Natural killer cell (primary cell): ENCODE measurements at regions not wholly inside any gene's neighbourhood (a gene's known extent, or its start where the extent isn't known, plus 50 kb on each side); places are given as distances from the start of the nearest gene placed in this dataset.

Source experiments
- ATAC-seq, 3 donors: fragments of 150-1000 bp in 2 of 3; fragments of 200-7000 bp in 1 of 3; cut with Tn5 transposase; 1 replicate in 1 of 3; 2 replicates in 2 of 3; pipeline ENCODE4 v1.10.0; 2021; ENCODE audit warnings: mild to moderate bottlenecking in 2 of 3, moderate library complexity in 2 of 3
- DNase-seq, 2 donors: peaks; one replicate each; pipeline versions ENCODE4 v3.0.0 to v3.0.0-alpha.2; 2013 to 2021; ENCODE audit warnings: mixed read lengths in 1 of 2
- H3K27ac ChIP-seq: one replicate; pipeline ENCODE4 v1.5.1; 2013; ENCODE audit warnings: mild to moderate bottlenecking, low read length
- H3K27me3 ChIP-seq: one replicate; pipeline ENCODE4 v1.6.1; 2013; ENCODE audit warnings: low read length; ENCODE audit not compliant: control insufficient read depth, insufficient read depth
- H3K36me3 ChIP-seq: one replicate; pipeline ENCODE4 v1.6.1; 2013; ENCODE audit warnings: low read length; ENCODE audit not compliant: control insufficient read depth, insufficient read depth
- H3K4me1 ChIP-seq: one replicate; pipeline ENCODE4 v1.6.1; 2013; ENCODE audit warnings: low read length; ENCODE audit not compliant: control insufficient read depth, insufficient read depth
- H3K4me3 ChIP-seq: one replicate; pipeline ENCODE4 v1.5.1; 2013; ENCODE audit warnings: low read length
- H3K9me3 ChIP-seq: one replicate; pipeline ENCODE4 v1.6.1; 2013; ENCODE audit warnings: low read length; ENCODE audit not compliant: control insufficient read depth, insufficient read depth
- H3K27ac Mint-ChIP-seq, 2 donors: one replicate each; pipeline ENCODE4 v1.8.0; 2022; ENCODE audit warnings: mild to moderate bottlenecking in 2 of 2, mixed read lengths in 2 of 2, moderate library complexity in 1 of 2
- H3K27me3 Mint-ChIP-seq, 2 donors: one replicate each; pipeline ENCODE4 v1.8.0; 2022; ENCODE audit warnings: low read depth in 2 of 2, mixed read lengths in 2 of 2
- H3K36me3 Mint-ChIP-seq: one replicate; pipeline ENCODE4 v1.8.0; 2022; ENCODE audit warnings: mixed read lengths
- H3K4me1 Mint-ChIP-seq, 2 donors: one replicate each; pipeline ENCODE4 v1.8.0; 2022; ENCODE audit warnings: mixed read lengths in 2 of 2
- H3K4me3 Mint-ChIP-seq: one replicate; pipeline ENCODE4 v1.8.0; 2022; ENCODE audit warnings: mild to moderate bottlenecking, moderate library complexity, mixed read lengths
- H3K9me3 Mint-ChIP-seq, 2 donors: one replicate each; pipeline ENCODE4 v1.8.0; 2022; ENCODE audit warnings: mixed read lengths in 2 of 2
- WGBS: methylation state at CpG from one replicate; pipeline ENCODE4 v1.1.7; 2013; ENCODE audit warnings: missing lambda C conversion rate; ENCODE audit not compliant: insufficient coverage; 5-methylcytosine and 5-hydroxymethylcytosine counted together
- intact Hi-C: fragments of 100-400 bp; cut with micrococcal nuclease; formaldehyde crosslinking; loops from one replicate; pipeline ENCODE4 v1.14.2; 2022
- TF ChIP-seq, protein P1 (sequence below): fragments of 200-600 bp; IDR thresholded peaks from one replicate; pipeline ENCODE4 v1.8.0; 2022; ENCODE audit warnings: antibody characterized with exemption

DNA sequence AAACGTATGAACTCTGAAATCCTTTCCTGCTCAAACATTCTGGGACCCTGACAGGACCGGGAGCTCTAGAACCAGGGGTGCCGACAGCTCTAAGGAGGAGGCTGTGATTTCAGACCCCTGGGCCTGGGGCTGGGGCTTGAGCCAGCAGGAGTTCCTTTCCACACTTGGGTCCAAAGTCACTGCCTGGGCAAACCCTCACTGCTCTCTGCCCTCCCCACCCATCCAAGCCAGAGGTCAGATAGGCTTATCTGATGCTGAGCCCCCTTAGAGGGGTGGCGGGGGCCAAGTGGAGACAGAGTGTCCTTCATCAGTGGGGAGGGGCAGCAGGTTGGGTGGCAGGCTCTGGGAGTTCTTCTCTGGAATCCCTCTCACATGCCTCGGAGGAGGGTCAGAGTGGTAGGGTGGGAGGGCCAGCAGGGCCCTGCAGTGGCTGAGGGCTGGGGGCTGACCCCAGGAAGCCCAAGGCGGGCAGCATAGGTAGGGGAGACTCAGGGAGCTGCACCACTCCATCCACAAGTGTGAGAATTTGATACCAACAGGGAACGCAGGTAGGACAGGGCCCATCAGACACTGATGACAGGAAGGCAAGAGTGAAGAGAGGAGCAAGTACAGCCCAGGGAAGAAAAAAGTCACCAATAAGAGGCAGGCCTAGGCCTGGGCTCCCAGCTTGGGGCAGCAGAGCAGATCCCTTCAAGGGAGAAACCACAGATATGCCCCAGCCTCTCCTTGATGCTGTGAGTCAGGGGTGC is 121.0 kb downstream of the MRPL14 start:
- DNase-seq (no peak), ATAC-seq (no peak)
- 86% methylated on average over 7 of the region's 7 CpGs for WGBS
- no peaks in the 10 kb centered on the region for H3K9me3 ChIP-seq
- Mint-ChIP-seq H3K4me1 (peaks cover 0 to 12% of the 10 kb centered on the region in 2 donors), H3K4me3 (no peak overlapping the region), H3K36me3 (no peaks in the 10 kb centered on the region), H3K27me3 (peaks cover 43 to 48% of the 10 kb centered on the region in 2 donors), H3K27ac (no peak overlapping the region), H3K9me3 (no peaks in the 10 kb centered on the region)
- H3K27me3 ChIP-seq = peaks cover 37% of the 10 kb centered on the region
- H3K36me3 ChIP-seq = no peaks in the 10 kb centered on the region
- H3K4me3 ChIP-seq = no peak overlapping the region
- TF ChIP-seq, protein P1, sequence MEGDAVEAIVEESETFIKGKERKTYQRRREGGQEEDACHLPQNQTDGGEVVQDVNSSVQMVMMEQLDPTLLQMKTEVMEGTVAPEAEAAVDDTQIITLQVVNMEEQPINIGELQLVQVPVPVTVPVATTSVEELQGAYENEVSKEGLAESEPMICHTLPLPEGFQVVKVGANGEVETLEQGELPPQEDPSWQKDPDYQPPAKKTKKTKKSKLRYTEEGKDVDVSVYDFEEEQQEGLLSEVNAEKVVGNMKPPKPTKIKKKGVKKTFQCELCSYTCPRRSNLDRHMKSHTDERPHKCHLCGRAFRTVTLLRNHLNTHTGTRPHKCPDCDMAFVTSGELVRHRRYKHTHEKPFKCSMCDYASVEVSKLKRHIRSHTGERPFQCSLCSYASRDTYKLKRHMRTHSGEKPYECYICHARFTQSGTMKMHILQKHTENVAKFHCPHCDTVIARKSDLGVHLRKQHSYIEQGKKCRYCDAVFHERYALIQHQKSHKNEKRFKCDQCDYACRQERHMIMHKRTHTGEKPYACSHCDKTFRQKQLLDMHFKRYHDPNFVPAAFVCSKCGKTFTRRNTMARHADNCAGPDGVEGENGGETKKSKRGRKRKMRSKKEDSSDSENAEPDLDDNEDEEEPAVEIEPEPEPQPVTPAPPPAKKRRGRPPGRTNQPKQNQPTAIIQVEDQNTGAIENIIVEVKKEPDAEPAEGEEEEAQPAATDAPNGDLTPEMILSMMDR = no peak
- intact Hi-C loops = no loop called here
- no peak overlapping the region for H3K27ac ChIP-seq
- H3K4me1 ChIP-seq = peaks cover 18% of the 10 kb centered on the region

- ATAC-seq = no peak
Observed at GRCh38 chr6:44005507-44005903, 121.7 kb downstream of the MRPL14 start.

DNA sequence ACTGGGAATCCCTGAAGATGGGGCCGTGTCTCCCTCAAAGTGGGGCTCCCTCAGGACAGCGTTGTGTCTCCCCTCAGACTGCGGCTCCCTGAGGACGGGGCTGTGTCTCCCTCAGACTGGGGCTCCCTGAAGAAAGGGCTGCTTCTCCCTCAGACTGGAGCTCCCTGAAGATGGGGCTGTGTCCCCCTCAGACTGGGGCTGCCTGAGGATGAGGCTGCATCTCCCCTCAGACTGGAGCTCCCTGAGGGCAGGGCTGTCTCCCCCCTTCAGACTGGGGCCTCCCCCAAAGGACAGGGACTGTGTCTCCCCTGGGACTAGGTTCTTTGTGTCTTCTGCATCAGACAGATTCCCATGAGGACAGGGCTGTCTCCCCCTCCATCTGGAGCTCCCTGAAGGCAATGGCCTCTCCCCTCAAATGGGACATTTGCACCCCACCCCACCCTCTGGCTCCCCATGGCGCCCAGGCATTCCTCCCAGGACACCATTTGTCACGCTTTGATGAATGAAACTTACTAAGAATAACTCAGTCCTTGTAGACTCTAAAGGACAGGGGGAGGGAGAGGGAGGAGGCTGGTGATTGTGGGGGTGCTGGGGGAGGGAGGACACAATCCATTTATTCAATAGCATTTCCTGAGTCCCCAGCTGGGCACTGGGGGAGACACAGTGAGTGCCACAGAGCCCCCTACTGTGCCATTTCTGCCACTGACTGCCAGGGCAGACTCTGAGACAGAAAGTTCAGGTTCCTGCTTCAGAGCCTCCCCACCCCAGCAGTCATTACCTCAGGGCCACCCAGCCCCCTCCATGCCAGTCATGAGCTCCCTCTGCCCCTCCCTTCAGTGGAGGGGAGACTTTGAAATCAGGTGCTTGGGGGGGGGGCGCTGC is 122.4 kb downstream of the MRPL14 start:
- peaks cover 0 to 22% of the 10 kb centered on the region in 2 donors for H3K4me1 Mint-ChIP-seq
- no peak for ATAC-seq
- H3K4me3 ChIP-seq = no peak overlapping the region
- H3K4me3 Mint-ChIP-seq = no peak overlapping the region
- H3K27me3 Mint-ChIP-seq = peaks cover 53 to 57% of the 10 kb centered on the region in 2 donors
- TF ChIP-seq, protein P1 = no peak
- peaks cover 40% of the 10 kb centered on the region for H3K27me3 ChIP-seq
- H3K27ac ChIP-seq = no peak overlapping the region
- H3K27ac Mint-ChIP-seq = no peak overlapping the region
- WGBS = 52% methylated on average over 5 of the region's 7 CpGs
- intact Hi-C loops = no loop called here
- no peaks in the 10 kb centered on the region for H3K9me3 ChIP-seq
- no peaks in the 10 kb centered on the region for H3K36me3 ChIP-seq
- peaks cover 18% of the 10 kb centered on the region for H3K4me1 ChIP-seq
- no peaks in the 10 kb centered on the region for H3K9me3 Mint-ChIP-seq
- H3K36me3 Mint-ChIP-seq = no peaks in the 10 kb centered on the region
- DNase-seq = peak in 1 of 2 donors; percentile 17

More at GRCh38 chr6:44005507-44005903, 121.7 kb downstream of the MRPL14 start:
- Mint-ChIP-seq H3K4me3 (no peak overlapping the region), H3K9me3 (no peaks in the 10 kb centered on the region), H3K4me1 (peaks cover 0 to 18% of the 10 kb centered on the region in 2 donors), H3K36me3 (no peaks in the 10 kb centered on the region), H3K27ac (no peak overlapping the region), H3K27me3 (peaks cover 46 to 54% of the 10 kb centered on the region in 2 donors)
- H3K27me3 ChIP-seq = peaks cover 40% of the 10 kb centered on the region
- H3K4me1 ChIP-seq = peaks cover 18% of the 10 kb centered on the region
- H3K9me3 ChIP-seq = no peaks in the 10 kb centered on the region
- 89% methylated on average over 3 of the region's 3 CpGs for WGBS
- DNase-seq = no peak
- TF ChIP-seq, protein P1 = no peak
- H3K4me3 ChIP-seq = no peak overlapping the region
- no peaks in the 10 kb centered on the region for H3K36me3 ChIP-seq
- intact Hi-C loops = no loop called here
- no peak overlapping the region for H3K27ac ChIP-seq
